GM20431 (cell line): ENCODE measurements at regions not wholly inside any gene's neighbourhood (a gene's known extent, or its start where the extent isn't known, plus 50 kb on each side); places are given as distances from the start of the nearest gene placed in this dataset.

Experiments used
- in situ Hi-C: fragments of 300-500 bp; cut with MseI, MboI; formaldehyde crosslinking; loops from one replicate; pipeline ENCODE4 v1.15.0; 2020; ENCODE audit warnings: low sequenced_read_pairs; ENCODE audit not compliant: unreplicated experiment

DNA sequence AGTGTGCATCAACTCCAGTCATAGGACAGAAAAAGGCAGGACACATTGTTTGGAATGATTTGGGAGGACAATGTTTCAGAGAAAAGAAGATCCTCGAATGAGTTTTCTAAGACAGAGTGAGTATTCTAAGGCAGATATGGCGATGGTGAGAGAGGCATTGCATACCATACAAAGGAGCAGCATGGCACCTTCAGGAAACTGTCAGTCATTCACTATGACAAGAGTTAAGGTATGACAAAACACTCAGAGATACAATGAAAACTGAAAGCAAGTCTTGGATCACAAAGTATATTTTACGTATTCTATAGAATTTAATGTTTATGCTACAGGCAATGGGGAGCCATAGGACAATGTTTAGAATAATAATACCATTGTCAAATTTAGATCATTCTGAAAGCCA is 337.4 kb upstream of the LYPLAL1 start:
- in situ Hi-C loops: no loop called here

DNA sequence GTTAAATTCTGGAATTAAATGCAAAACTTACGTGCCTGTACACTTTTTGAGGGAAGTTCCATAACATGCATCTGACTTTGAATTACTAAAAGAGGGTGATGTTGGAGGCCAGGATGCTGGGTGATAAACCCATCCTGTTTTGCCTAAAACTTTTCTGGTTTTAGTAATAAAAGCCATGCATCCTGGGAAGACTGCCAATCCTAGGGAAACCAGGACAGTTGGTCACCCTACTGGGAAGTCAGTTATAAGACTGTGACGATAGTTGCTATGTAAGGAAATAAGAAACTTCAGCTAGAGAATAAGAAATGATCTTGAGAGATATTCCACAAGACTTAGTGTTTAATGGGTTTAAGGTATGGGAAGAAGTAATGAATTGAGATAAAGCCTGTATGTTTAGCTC is 336.6 kb upstream of the LYPLAL1 start:
- in situ Hi-C loops: no loop called here

- in situ Hi-C loops: no loop called here
Measured at GRCh38 chr1:218845589-218845988, 328.1 kb upstream of the LYPLAL1 start.

GRCh38 chr1:218846181-218846580 is 327.5 kb upstream of the LYPLAL1 start:
- in situ Hi-C loops: no loop called here

DNA sequence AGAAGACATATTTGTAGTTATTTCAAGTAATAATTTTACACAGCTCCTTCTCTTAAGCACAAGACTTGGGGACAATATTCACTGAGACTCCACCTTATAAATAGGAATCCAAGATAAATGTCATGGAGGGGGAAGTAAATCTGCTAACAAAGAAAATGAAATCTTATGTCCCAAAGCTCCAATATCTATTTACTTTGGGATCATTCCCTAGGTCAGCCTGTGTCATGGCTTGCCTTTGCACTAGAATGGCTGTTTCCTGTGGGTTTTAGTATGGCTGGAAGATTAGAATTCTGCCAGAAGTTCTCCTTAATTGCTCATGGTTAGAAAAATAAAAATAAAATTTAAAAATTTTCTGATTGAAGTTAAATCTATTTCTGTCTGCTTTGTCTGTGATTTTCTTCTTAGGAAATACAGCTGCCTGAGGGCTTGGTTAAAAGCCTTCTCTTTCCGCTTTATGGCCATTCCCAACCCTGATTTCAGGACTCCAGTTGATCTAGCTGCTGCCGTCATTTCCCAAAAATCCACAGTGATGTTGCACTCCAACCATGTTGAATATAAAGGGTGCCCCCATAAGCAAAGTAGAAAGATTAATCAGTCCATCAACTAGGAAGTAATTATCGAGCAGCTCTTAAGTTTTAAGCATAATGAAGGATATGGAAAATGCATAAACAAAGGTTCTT is 326.4 kb upstream of the LYPLAL1 start:
- in situ Hi-C loops: no loop called here

- in situ Hi-C loops: no loop called here
Measured at GRCh38 chr1:218848009-218848408, 325.7 kb upstream of the LYPLAL1 start.

GRCh38 chr1:218850367-218850766 is 323.3 kb upstream of the LYPLAL1 start:
- in situ Hi-C loops: no loop called here

DNA sequence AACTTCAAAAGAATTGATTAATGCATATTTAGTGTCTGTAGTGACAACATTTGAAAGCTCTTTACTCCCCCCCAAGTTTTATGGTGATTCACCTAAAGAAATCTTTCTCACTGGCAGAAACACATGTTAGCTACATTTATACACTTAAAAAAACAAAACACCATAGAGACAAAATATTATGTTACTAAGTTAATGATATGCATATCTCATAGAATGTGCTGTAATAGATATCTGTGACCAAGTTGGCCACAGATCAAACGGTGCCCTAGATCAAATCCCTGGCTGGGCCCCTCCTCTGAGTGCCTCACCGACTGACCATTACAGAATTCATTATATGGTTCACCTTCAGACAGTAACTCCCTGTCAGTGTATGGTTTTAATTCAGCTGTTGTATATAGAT is 322.1 kb upstream of the LYPLAL1 start:
- in situ Hi-C loops: no loop called here

- in situ Hi-C loops: no loop called here
Measured at GRCh38 chr1:218852527-218852926, 321.2 kb upstream of the LYPLAL1 start.

DNA sequence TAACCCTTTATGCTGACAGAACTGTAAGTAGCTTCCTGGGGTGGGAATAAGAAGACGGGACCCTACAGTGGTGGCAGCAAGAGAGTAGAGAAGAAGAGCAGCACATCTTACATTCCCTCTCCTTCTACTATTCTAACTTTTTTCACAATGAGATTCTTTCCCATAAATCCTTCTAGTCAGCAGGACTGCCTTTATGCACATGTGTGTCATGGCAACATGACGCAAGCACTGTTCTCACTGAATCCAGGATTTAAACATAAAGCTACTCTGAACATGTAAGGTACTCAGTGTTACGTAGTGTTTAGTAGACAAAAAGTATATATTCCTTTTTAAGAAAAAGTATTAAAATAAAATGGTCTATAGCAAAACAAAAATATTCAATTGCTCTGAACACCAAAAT is 309.7 kb upstream of the LYPLAL1 start:
- in situ Hi-C loops: no loop called here

GRCh38 chr1:218865591-218865990 is 308.1 kb upstream of the LYPLAL1 start:
- in situ Hi-C loops: no loop called here

GRCh38 chr1:218866507-218866906 is 307.2 kb upstream of the LYPLAL1 start:
- in situ Hi-C loops: no loop called here

DNA sequence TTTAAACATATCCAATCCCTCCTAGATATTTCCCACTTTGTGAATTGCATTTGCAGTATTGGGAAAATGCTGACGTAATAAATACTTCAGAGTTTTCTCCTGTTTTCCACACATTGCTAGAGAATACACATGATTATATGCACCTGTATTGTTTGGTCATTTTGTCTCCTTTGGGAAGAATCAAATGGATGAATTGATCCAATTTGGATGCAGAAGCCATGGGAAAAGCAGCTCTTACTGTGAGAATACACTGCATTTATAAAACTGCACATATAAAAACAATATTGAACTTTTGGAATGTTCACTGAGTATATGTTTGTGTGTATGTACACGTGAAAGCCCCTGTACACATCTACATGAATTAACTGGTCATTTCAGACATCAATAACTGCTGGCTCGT is 306.6 kb upstream of the LYPLAL1 start:
- in situ Hi-C loops: no loop called here

GRCh38 chr1:218867941-218868626 is 305.6 kb upstream of the LYPLAL1 start:
- in situ Hi-C loops: no loop called here

DNA sequence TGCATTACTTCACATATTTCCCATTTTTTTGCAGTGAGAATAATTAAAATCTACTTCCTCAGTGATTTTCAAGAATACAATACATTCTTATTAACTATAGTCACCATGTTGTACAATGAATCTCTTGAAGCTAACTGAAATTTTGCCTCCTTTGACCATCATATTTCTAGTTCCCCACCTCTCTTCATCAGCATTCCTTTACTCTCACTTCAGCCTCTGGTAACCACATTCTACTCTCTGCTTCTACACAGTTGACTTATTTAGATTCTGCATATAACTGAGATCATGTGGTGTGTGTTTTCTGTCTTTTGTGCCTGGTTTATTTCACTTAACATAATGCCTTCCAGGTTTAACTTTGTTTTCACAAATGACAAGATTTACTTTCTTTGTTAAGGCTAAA is 304.4 kb upstream of the LYPLAL1 start:
- in situ Hi-C loops: no loop called here

DNA sequence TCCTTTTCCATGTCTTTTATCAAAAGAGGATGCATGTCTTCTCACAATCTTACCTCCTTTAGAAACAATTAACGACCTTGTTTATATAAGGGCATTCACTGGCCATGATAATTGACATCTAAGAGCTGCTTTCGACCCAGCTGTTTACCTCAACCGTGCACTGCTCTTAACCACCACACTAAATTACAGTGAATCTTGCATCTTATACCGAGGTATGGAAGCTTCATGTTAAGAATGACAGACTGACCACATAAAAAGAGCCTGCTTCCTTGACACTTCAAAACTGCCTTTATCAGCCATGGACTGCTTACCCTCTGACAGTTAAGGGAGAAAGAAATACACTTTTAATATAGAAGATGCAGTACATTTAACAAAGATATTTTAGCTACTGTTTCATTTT is 301.7 kb upstream of the LYPLAL1 start:
- in situ Hi-C loops: no loop called here

DNA sequence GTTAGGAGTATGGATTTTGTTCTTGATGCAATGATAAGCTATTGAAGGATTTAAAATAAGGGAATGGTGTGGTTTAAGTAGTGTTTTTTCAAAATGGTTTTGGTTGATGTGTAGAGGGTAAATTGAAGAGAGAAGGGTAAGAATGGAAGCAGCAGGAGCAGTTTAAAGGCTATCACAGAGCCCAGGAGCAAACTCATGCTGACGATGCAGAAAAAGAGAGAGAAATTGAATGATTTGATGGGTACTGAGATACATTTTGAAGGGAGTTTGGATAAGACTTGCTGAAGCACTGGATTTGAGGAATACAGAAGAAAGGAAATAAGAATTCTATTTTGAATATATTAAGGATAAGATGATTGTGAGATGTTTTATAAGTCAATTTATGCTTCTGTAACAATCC is 300.8 kb upstream of the LYPLAL1 start:
- in situ Hi-C loops: no loop called here

DNA sequence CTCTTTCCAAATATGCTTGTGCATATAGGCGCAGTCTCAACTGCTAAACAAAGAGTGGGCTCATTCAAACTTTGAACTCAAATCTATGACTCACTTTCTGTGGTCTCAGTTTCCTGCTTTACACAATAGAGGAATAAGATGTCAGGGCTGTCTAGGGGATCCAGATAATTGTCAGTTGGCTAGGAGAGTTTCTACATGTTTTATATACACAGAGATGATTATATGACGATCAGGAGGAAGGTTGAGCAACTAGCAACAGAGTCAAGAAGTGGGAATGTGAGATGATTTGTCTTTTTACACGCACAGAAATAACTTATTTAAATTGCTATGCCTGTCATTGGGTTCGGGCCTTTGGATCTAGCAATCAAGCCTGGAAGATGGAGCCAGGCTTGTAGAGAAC is 299.4 kb upstream of the LYPLAL1 start:
- in situ Hi-C loops: no loop called here

DNA sequence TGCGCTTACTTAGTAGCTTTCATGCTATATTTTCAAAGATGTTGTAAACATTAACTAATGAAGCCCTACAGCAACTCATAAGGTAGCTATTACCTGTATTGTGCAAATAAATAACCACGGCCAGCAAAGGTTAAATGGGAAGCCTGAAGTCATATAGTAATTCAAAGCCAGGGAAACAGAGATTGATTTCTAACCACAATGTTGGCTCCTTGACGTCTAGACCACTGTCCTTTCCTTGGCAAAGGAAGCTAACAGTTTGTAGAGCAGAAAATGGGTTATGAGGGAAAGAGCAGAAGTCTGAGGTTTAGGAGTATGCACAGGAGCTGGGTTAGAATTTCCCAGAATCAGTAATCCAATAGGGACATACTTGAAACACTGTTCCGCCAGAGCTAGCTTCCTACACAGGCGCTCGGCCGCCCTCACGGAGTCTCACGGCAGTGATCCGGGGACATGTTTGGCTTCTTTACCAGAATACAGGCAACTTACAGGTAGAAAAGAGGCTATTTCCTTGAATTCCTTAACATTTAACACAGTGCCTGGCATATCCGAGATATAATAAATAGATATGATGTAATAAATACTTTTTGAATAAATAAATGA is 298.8 kb upstream of the LYPLAL1 start:
- in situ Hi-C loops: no loop called here

GRCh38 chr1:218878369-218878768 is 295.3 kb upstream of the LYPLAL1 start:
- in situ Hi-C loops: no loop called here

DNA sequence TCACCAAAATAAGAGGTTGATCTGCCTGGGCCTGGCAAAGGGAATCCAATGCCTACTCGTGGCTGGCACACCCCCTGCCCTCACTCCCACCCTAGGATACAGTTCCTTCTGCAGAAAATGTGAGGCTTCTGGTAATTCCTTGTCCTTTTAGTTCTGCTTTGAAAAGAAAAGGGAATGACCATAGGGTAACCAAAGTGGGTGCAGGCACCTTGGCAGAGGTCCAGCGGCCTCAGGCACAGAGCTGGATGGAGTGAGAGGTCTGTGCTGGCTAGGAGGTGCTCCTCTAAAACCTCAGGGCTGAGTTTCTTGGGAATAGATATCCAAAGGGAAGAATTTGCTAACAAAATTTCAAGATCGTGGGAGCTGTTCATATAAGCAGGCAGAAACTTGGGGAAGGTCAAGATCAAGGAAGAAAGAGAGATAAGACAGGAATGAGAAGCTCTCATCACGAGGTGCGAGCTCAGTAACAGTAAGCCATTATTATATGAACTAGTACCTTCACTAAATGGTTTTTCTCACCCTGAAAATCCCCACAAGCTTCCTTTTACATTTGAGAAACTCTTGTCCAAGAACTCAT is 293.1 kb upstream of the LYPLAL1 start:
- in situ Hi-C loops: no loop called here
